Body of pancreas (tissue), 4 donors: ENCODE measurements at regions not wholly inside any gene's neighbourhood (a gene's known extent, or its start where the extent isn't known, plus 50 kb on each side); places are given as distances from the start of the nearest gene placed in this dataset.

ENCODE experiments used
- ATAC-seq: fragments of 150-250 bp; one replicate; pipeline ENCODE4 v1.9.1; 2016
- DNase-seq, 4 donors: peaks; one replicate each; pipeline ENCODE4 v3.0.0-alpha.2; 2019
- H3K27ac ChIP-seq, 4 donors: fragments of 200-600 bp; sonication (generic); 1 replicate in 3 of 4; 2 replicates in 1 of 4; pipeline versions ENCODE4 v1.5.1 to v1.6.1; 2016 to 2019; ENCODE audit warnings: mild to moderate bottlenecking in 1 of 4, mixed read lengths in 1 of 4, moderate library complexity in 1 of 4
- H3K27me3 ChIP-seq, 2 donors: fragments of 200-600 bp; sonication (generic); one replicate each; pipeline ENCODE4 v1.6.0; 2016; ENCODE audit warnings: mild to moderate bottlenecking in 1 of 2
- H3K36me3 ChIP-seq, 2 donors: fragments of 200-600 bp; sonication (generic); replicated peaks in 1 of 2; 2 replicates each; pipeline ENCODE4 v1.5.1; 2016; ENCODE audit warnings: low read depth in 2 of 2; ENCODE audit not compliant: insufficient read depth in 1 of 2
- H3K4me1 ChIP-seq: fragments of 200-600 bp; sonication (generic); one replicate; pipeline ENCODE4 v1.6.0; 2016
- H3K4me3 ChIP-seq, 2 donors: fragments of 200-600 bp; sonication (generic); 1 replicate in 1 of 2; 2 replicates in 1 of 2; pipeline ENCODE4 v1.5.1; 2016 to 2019
- H3K9me3 ChIP-seq, 3 donors: fragments of 200-600 bp; sonication (generic); 1 replicate in 2 of 3; 2 replicates in 1 of 3; pipeline ENCODE4 v1.5.1; 2016
- POLR2A ChIP-seq, 3 donors: fragments of 450-650 bp; IDR thresholded peaks; one replicate each; pipeline ENCODE4 v1.6.1; 2016; ENCODE audit warnings: antibody characterized with exemption in 3 of 3, mild to moderate bottlenecking in 2 of 3
- WGBS, 2 donors: methylation state at CpG; one replicate each; pipeline ENCODE4 v1.1.5; 2017; 5-methylcytosine and 5-hydroxymethylcytosine counted together
- intact Hi-C: fragments of 100-400 bp; cut with DNase I; formaldehyde crosslinking; loops from one replicate; pipeline ENCODE4 v1.15.1; 2023
- TF ChIP-seq, protein P1 (sequence below), 7 experiments: fragments of 450-650 bp in 4 of 7; fragments of 200-600 bp in 3 of 7; sonication (generic) in 3 of 7; IDR thresholded peaks; one replicate each; pipeline ENCODE4 v1.5.1; 2016 to 2019; ENCODE audit warnings: antibody characterized with exemption in 7 of 7

DNA sequence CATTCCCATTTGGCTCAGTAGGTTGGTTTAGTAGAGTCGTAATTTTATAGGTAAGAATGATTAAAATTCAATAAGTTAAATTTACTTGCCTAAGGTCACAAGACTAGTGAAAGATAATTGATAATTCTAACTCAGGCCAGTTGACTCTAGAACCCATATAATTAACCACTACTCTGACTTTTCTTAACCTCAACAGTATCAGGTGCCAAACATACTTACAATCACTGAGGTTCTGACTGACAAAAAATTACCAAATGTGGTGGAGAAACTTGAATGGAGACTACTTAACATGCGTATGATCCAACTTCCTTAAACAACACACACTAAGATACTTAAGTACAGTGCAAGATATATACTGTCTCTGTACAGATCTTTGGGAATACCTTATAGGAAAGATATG, 667.3 kb upstream of the SORCS1 start:
- intact Hi-C loops, result no loop called here
- no peak for ATAC-seq
- no peak overlapping the region for H3K27ac ChIP-seq
- H3K4me1 ChIP-seq, result no peaks in the 10 kb centered on the region
- TF ChIP-seq, protein P1, sequence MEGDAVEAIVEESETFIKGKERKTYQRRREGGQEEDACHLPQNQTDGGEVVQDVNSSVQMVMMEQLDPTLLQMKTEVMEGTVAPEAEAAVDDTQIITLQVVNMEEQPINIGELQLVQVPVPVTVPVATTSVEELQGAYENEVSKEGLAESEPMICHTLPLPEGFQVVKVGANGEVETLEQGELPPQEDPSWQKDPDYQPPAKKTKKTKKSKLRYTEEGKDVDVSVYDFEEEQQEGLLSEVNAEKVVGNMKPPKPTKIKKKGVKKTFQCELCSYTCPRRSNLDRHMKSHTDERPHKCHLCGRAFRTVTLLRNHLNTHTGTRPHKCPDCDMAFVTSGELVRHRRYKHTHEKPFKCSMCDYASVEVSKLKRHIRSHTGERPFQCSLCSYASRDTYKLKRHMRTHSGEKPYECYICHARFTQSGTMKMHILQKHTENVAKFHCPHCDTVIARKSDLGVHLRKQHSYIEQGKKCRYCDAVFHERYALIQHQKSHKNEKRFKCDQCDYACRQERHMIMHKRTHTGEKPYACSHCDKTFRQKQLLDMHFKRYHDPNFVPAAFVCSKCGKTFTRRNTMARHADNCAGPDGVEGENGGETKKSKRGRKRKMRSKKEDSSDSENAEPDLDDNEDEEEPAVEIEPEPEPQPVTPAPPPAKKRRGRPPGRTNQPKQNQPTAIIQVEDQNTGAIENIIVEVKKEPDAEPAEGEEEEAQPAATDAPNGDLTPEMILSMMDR (IDR thresholded peaks at IDR 0.05), result no peak
- TF ChIP-seq POLR2A (IDR thresholded peaks at IDR 0.05), result no peak
- H3K36me3 ChIP-seq, result no peaks in the 10 kb centered on the region
- no peak for DNase-seq
- no peaks in the 10 kb centered on the region for H3K9me3 ChIP-seq
- H3K4me3 ChIP-seq, result no peak overlapping the region
- 59 to 66% methylated on average over 2 of the region's 2 CpGs for WGBS, 2 donors
- no peaks in the 10 kb centered on the region for H3K27me3 ChIP-seq

GRCh38 chr10:107829161-107829560, 664.7 kb upstream of the SORCS1 start:
- no peak for DNase-seq
- TF ChIP-seq POLR2A (IDR thresholded peaks at IDR 0.05), result no peak
- TF ChIP-seq, protein P1 (IDR thresholded peaks at IDR 0.05), result no peak
- H3K9me3 ChIP-seq, result no peaks in the 10 kb centered on the region
- no peak overlapping the region for H3K27ac ChIP-seq
- intact Hi-C loops, result no loop called here
- WGBS, 2 donors, result 36 to 51% methylated on average over 3 of the region's 3 CpGs
- no peaks in the 10 kb centered on the region for H3K36me3 ChIP-seq
- H3K27me3 ChIP-seq, result no peaks in the 10 kb centered on the region
- no peak for ATAC-seq
- H3K4me3 ChIP-seq, result no peak overlapping the region
- no peaks in the 10 kb centered on the region for H3K4me1 ChIP-seq

- ATAC-seq, result no peak
- no peak for DNase-seq
- TF ChIP-seq, protein P1 (IDR thresholded peaks at IDR 0.05), result no peak
- no peak for TF ChIP-seq POLR2A (IDR thresholded peaks at IDR 0.05)
- no peak overlapping the region for H3K27ac ChIP-seq
- H3K36me3 ChIP-seq, result no peaks in the 10 kb centered on the region
- WGBS, 2 donors, result 58 to 73% methylated on average over 4 of the region's 4 CpGs
- no peaks in the 10 kb centered on the region for H3K9me3 ChIP-seq
- no peaks in the 10 kb centered on the region for H3K27me3 ChIP-seq
- intact Hi-C loops, result no loop called here
- H3K4me3 ChIP-seq, result no peak overlapping the region
- H3K4me1 ChIP-seq, result no peaks in the 10 kb centered on the region
Observed at GRCh38 chr10:107826171-107826570, 661.7 kb upstream of the SORCS1 start.

- peak; percentile 67 for ATAC-seq
Observed at GRCh38 chr10:107814865-107815487, 650.5 kb upstream of the SORCS1 start.

More at GRCh38 chr10:107814865-107815487, 650.5 kb upstream of the SORCS1 start:
- no peak for TF ChIP-seq POLR2A (IDR thresholded peaks at IDR 0.05)
- TF ChIP-seq, protein P1 (IDR thresholded peaks at IDR 0.05), result peak; percentile 29 to 69 (median 46)
- WGBS, 2 donors, result 8 to 9% methylated on average over 6 of the region's 6 CpGs
- Histone ChIP-seq H3K27ac (no peak overlapping the region), H3K27me3 (no peaks in the 10 kb centered on the region), H3K36me3 (no peaks in the 10 kb centered on the region), H3K4me1 (peaks cover 5% of the 10 kb centered on the region), H3K4me3 (no peak overlapping the region), H3K9me3 (no peaks in the 10 kb centered on the region)
- intact Hi-C loops, result no loop called here
- DNase-seq, result peak; percentile 37 to 63 (median 52)
